K562 (cell line): ENCODE measurements at regions not wholly inside any gene's neighbourhood (a gene's known extent, or its start where the extent isn't known, plus 50 kb on each side); places are given as distances from the start of the nearest gene placed in this dataset.

Experiments
- ATF1 ChIP-seq, 2 experiments: fragments of 450-650 bp in 1 of 2; IDR thresholded peaks; 2 replicates each; pipeline ENCODE4 v1.6.1; 2016; ENCODE audit warnings: missing compliant biosample characterization in 1 of 2, missing genetic modification characterization in 1 of 2
- EP400 ChIP-seq: fragments of 450-650 bp; IDR thresholded peaks from 2 replicates; pipeline ENCODE4 v1.6.1; 2017; ENCODE audit warnings: antibody characterized with exemption, mild to moderate bottlenecking, moderate library complexity
- HIVEP1 ChIP-seq: fragments of 250-450 bp; sonication (Bioruptor Pico); IDR thresholded peaks from 2 replicates; pipeline ENCODE4 v1.4.0; 2020; ENCODE audit warnings: mild to moderate bottlenecking
- HNRNPLL ChIP-seq: fragments of 200-400 bp; formaldehyde crosslinking; IDR thresholded peaks from 2 replicates; pipeline ENCODE4 v1.6.1; 2017; ENCODE audit warnings: low read length, low read depth, mild to moderate bottlenecking; ENCODE audit not compliant: poor library complexity, severe bottlenecking
- KLF13 ChIP-seq: fragments of 450-650 bp; IDR thresholded peaks from 2 replicates; pipeline ENCODE4 v1.6.1; 2016; ENCODE audit warnings: missing genetic modification characterization, low read depth, mild to moderate bottlenecking, missing compliant biosample characterization, moderate library complexity, borderline replicate concordance
- MTA1 ChIP-seq: fragments of 450-650 bp; IDR thresholded peaks from 2 replicates; pipeline ENCODE4 v1.6.1; 2017; ENCODE audit warnings: borderline replicate concordance
- MTA2 ChIP-seq: fragments of 450-650 bp; IDR thresholded peaks from 2 replicates; pipeline ENCODE4 v1.6.1; 2016; ENCODE audit warnings: low read depth
- NBN ChIP-seq: fragments of 450-650 bp; IDR thresholded peaks from 2 replicates; pipeline ENCODE4 v1.6.1; 2016; ENCODE audit warnings: low read depth, mild to moderate bottlenecking
- NCOA2 ChIP-seq, 2 experiments: fragments of 450-650 bp; IDR thresholded peaks; 2 replicates each; pipeline ENCODE4 v1.6.1; 2018; ENCODE audit warnings: mild to moderate bottlenecking in 2 of 2, moderate library complexity in 1 of 2; ENCODE audit not compliant: partially characterized antibody in 2 of 2
- PCBP2 ChIP-seq: fragments of 200-400 bp; formaldehyde crosslinking; IDR thresholded peaks from 2 replicates; pipeline ENCODE4 v1.6.1; 2018; ENCODE audit warnings: low read length, low read depth, mild to moderate bottlenecking, moderate library complexity; ENCODE audit not compliant: poor library complexity, severe bottlenecking
- PHF20 ChIP-seq: fragments of 450-650 bp; IDR thresholded peaks from 2 replicates; pipeline ENCODE4 v1.6.1; 2018; ENCODE audit not compliant: partially characterized antibody
- POLR2AphosphoS2 ChIP-seq: IDR thresholded peaks from 2 replicates; pipeline ENCODE4 v1.6.1; 2012; ENCODE audit warnings: low read length, improper control_type of control experiment
- RB1 ChIP-seq: fragments of 450-650 bp; IDR thresholded peaks from 2 replicates; pipeline ENCODE4 v1.6.1; 2017; ENCODE audit warnings: low read depth, mild to moderate bottlenecking
- TCFL5 ChIP-seq: fragments of 250-450 bp; sonication (Bioruptor Pico); conservative IDR thresholded peaks from 2 replicates; pipeline ENCODE4 v1.6.1; 2021; ENCODE audit warnings: mild to moderate bottlenecking, moderate library complexity, matching md5 sums
- USF2 ChIP-seq: sonication (generic); formaldehyde crosslinking; IDR thresholded peaks from 2 replicates; pipeline ENCODE4 v1.5.0; 2020; ENCODE audit warnings: missing genetic modification reagents
- ZBTB33 ChIP-seq: sonication (generic); formaldehyde crosslinking; IDR thresholded peaks from 2 replicates; pipeline ENCODE4 v1.8.1; 2023; ENCODE audit warnings: mild to moderate bottlenecking, missing genetic modification reagents
- ZNF511 ChIP-seq: sonication (generic); formaldehyde crosslinking; IDR thresholded peaks from 2 replicates; pipeline ENCODE4 v1.8.0; 2022; ENCODE audit warnings: mild to moderate bottlenecking, missing genetic modification reagents
- TF ChIP-seq, protein P1 (sequence below): fragments of 450-650 bp; formaldehyde crosslinking; IDR thresholded peaks from 2 replicates; pipeline ENCODE4 v1.4.0; 2022; ENCODE audit warnings: missing genetic modification characterization
- TF ChIP-seq, protein P2 (sequence below), 2 experiments: fragments of 200-800 bp in 1 of 2; sonication (Bioruptor generic) in 1 of 2; sonication (generic) in 1 of 2; formaldehyde crosslinking in 1 of 2; IDR thresholded peaks in 1 of 2; conservative IDR thresholded peaks in 1 of 2; 2 replicates each; pipeline versions ENCODE4 v1.5.0 to v1.6.1; 2016 to 2020; ENCODE audit warnings: missing compliant biosample characterization in 1 of 2, missing genetic modification characterization in 1 of 2, missing genetic modification reagents in 1 of 2

DNA sequence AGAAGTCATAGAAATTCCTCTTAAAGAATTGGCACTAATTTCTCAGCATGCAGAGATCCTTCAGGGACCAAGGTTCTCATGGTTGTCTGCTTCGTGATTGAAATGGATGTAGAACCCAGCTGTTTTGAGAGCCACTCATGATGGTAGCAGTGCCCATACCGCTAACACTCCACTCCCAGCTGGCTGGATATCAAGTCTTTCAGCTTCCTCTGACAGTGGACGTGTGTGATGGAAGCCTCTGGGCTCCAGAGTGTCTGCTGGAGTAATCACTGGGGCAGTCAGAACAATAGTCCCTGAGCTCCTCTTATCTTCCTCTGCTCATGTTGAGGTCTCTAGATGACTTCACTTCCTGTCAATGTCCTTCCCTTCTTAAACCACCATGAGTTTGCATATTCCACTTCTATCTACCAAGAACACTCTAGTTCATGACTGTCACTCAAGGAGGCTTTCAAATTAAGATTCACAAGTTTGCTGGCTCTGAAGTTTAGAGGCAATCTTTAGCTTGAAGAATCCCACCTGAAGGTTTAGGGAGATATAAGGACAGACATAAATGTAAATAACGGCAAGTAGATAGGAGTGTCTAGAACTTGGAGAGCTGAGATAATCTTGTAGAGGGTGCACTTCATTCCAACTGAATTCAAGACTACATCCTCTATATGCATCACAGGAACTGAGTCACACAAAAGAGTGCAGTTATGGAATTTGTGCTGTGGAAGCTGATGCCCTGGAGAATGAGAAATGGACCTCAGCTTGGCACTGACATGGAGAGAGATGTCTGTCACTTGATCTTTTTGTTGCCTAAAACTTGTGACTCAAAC is 64.5 kb upstream of the WDR1 start (continued):
- TF ChIP-seq PHF20: no peak
- TF ChIP-seq NBN: peak; percentile 88
- TF ChIP-seq, protein P1, sequence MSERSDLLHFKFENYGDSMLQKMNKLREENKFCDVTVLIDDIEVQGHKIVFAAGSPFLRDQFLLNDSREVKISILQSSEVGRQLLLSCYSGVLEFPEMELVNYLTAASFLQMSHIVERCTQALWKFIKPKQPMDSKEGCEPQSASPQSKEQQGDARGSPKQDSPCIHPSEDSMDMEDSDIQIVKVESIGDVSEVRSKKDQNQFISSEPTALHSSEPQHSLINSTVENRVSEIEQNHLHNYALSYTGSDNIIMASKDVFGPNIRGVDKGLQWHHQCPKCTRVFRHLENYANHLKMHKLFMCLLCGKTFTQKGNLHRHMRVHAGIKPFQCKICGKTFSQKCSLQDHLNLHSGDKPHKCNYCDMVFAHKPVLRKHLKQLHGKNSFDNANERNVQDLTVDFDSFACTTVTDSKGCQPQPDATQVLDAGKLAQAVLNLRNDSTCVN (CRISPR knock-in tag): peak; percentile 55; the same call in 1 of the 2 replicates
- TF ChIP-seq, protein P2, sequence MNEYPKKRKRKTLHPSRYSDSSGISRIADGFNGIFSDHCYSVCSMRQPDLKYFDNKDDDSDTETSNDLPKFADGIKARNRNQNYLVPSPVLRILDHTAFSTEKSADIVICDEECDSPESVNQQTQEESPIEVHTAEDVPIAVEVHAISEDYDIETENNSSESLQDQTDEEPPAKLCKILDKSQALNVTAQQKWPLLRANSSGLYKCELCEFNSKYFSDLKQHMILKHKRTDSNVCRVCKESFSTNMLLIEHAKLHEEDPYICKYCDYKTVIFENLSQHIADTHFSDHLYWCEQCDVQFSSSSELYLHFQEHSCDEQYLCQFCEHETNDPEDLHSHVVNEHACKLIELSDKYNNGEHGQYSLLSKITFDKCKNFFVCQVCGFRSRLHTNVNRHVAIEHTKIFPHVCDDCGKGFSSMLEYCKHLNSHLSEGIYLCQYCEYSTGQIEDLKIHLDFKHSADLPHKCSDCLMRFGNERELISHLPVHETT (CRISPR knock-in tag; conservative IDR thresholded peaks at IDR 0.05 in 1 of 2, IDR thresholded peaks at IDR 0.05 in 1 of 2): peak in 1 of 2 experiments; percentile 87; a peak in 1 of 4 replicates
- no peak; the same call in 1 of the 2 replicates for TF ChIP-seq KLF13 (tag)
- TF ChIP-seq ZBTB33 (CRISPR knock-in tag): peak; percentile 27; the same call in 1 of the 2 replicates
- TF ChIP-seq MTA1: peak; percentile 72; the same call in 1 of the 2 replicates
- 0 out of 2 replicates have a peak, but pooled peaks have one; percentile 33 for TF ChIP-seq ZNF511 (CRISPR knock-in tag)
- TF ChIP-seq ATF1 (CRISPR knock-in tag; IDR thresholded peaks at IDR 0.05): no peak
- TF ChIP-seq ATF1 (tag; IDR thresholded peaks at IDR 0.05): peak; percentile 92
- no peak for TF ChIP-seq PCBP2
- TF ChIP-seq HNRNPLL: no peak
- TF ChIP-seq POLR2AphosphoS2: peak; percentile 69; the same call in 1 of the 2 replicates
- peak; percentile 94 for TF ChIP-seq MTA2
- TF ChIP-seq EP400: peak; percentile 79
- peak; percentile 93 to 96 for TF ChIP-seq NCOA2 (IDR thresholded peaks at IDR 0.05; ENCODE audit: partially characterized antibody in 2 of 2)
- TF ChIP-seq TCFL5: 0 out of 2 replicates have a peak, but pooled peaks have one; percentile 55
- TF ChIP-seq RB1: no peak
- TF ChIP-seq USF2: no peak
- peak; percentile 57; the same call in 1 of the 2 replicates for TF ChIP-seq HIVEP1 (CRISPR knock-in tag)
